ENCODE measurements at regions not wholly inside any gene's neighbourhood (a gene's known extent, or its start where the extent isn't known, plus 50 kb on each side); places are given as distances from the start of the nearest gene placed in this dataset.

DNA sequence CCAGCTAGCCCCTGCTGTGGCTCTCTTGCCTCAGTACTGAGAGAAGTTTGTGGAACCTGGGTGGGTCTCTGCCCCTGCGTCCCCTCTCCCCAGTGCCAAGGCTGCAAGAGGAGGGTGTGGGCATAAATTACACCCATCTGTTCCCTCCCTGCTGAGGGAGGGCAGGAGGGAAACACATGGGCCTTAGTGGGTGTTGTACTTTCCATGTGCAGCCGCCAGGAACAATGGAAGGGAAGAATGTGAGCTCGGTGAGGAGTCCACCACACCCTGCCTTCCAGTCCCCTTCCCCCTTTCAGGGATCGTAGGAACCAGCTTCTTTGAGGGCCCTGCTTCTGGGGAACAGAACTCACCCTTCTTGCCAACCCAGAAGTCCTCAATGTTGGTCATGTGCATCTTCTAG lies 138.2 kb upstream of the KLF4 start:
- TF ChIP-seq YY1 (IDR thresholded peaks at IDR 0.05) (no peak), HNF4G (IDR thresholded peaks at IDR 0.05) (no peak), HNF4A (conservative IDR thresholded peaks at IDR 0.05) (no peak), NR2F2 (IDR thresholded peaks at IDR 0.05) (no peak), RAD21 (IDR thresholded peaks at IDR 0.05) (no peak), EGR1 (IDR thresholded peaks at IDR 0.05; ENCODE audit: low read depth in 2 of 2) (no peak), FOXA2 (IDR thresholded peaks at IDR 0.05) (no peak), RXRA (IDR thresholded peaks at IDR 0.05) (no peak)
- TF ChIP-seq, protein P1, sequence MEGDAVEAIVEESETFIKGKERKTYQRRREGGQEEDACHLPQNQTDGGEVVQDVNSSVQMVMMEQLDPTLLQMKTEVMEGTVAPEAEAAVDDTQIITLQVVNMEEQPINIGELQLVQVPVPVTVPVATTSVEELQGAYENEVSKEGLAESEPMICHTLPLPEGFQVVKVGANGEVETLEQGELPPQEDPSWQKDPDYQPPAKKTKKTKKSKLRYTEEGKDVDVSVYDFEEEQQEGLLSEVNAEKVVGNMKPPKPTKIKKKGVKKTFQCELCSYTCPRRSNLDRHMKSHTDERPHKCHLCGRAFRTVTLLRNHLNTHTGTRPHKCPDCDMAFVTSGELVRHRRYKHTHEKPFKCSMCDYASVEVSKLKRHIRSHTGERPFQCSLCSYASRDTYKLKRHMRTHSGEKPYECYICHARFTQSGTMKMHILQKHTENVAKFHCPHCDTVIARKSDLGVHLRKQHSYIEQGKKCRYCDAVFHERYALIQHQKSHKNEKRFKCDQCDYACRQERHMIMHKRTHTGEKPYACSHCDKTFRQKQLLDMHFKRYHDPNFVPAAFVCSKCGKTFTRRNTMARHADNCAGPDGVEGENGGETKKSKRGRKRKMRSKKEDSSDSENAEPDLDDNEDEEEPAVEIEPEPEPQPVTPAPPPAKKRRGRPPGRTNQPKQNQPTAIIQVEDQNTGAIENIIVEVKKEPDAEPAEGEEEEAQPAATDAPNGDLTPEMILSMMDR (IDR thresholded peaks at IDR 0.05; ENCODE audit: low read depth, low read length, missing input control), result no peak
- TF ChIP-seq, protein P2, sequence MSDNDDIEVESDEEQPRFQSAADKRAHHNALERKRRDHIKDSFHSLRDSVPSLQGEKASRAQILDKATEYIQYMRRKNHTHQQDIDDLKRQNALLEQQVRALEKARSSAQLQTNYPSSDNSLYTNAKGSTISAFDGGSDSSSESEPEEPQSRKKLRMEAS (IDR thresholded peaks at IDR 0.05), result no peak
